Hindlimb muscle (tissue), 1 donor: ENCODE measurements at regions not wholly inside any gene's neighbourhood (a gene's known extent, or its start where the extent isn't known, plus 50 kb on each side); places are given as distances from the start of the nearest gene placed in this dataset.
"Not testable (repeated sequence)": the region's sequence is repeated elsewhere in the genome, so short reads cannot be mapped to it uniquely, and the experiment has no call there.

Experiments used
- DNase-seq: peaks from one replicate; pipeline ENCODE4 v3.0.0-alpha.2; 2013

DNA sequence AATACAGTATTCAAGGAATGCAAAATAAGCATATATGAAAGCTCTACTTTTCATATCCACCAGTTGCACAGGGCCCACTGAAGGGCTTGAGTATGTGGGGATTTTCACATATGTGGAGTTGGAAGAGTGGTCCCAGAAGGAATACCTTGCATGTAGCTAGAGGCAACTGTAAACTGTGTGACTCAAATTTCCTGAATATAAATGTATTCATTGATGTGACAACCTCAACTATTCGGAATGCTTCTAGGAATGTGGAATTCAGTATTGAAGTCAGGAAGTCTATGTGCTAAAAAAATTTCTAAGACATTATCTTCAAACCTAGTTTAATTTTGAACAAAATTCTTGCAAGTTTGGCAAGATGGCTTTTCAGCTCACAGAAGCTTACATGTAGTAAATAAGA lies 695.5 kb upstream of the SEMA3D start:
- DNase-seq = no peak

DNA sequence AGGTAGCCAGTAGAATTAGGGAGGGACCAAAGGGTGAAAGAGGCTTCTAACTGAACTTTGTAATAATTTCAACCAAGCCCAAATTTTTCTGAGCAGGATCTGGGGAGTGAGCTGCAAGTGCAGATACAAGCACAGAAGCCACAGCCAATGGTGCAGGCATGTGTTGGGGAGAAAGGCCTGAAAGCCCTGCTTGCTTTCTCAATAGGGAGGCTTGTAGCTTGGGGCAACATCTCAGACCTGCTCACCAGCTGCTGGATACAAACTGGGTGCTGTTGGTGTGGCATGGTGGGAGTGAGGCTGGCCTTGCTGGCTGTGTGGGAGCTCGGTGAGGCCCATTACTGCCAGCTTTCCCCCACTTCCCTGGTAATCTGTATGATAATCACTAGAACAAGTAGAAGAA lies 688.5 kb upstream of the SEMA3D start:
- DNase-seq = no peak

DNA sequence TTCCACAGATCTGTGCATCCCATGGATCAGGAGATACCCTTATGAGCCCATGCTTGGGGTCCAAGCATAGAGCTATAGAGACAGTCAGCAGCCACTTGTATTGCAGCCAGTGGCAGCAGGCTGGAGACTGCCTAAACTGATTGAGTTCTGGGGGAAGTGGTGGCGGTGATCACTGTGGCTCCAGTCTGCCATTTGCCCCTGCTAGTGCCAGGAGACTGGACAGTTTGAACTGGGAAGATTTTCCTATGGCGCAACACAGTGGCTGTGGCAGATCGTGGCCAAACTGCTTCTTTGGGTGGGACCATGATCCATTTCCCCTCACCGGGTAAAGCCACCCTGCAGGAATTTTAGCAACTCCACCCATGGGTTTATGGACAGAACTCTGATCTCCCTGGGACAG lies 679.7 kb upstream of the SEMA3D start:
- no peak for DNase-seq

DNA sequence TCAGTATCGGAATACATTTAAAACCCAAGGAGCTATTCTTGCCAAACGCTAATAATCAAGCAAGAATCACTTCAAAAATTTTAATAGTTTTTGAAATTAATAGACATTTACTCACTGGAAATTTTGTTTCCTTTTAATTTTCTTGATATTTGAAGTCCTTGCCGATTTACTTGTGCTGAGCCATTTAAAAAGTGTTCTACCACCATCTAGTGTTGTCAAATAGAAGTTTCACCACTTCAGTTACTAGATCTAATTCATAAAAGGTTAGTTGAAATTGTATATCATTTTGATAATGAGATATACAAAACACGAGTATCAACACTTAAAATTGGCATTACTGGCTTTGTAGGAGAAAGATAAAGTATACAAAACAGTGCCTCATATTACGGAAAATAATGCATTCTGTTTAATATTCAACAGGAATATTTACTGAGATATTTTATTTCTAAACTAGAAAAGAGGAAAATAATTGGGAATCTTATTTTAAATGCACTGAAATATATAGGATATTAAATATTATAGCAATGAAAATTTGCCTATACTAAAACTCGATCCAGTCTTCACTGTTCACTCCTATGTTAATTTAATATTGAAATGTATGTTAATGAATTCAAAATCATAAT lies 664.8 kb upstream of the SEMA3D start:
- DNase-seq = peak; percentile 40

DNA sequence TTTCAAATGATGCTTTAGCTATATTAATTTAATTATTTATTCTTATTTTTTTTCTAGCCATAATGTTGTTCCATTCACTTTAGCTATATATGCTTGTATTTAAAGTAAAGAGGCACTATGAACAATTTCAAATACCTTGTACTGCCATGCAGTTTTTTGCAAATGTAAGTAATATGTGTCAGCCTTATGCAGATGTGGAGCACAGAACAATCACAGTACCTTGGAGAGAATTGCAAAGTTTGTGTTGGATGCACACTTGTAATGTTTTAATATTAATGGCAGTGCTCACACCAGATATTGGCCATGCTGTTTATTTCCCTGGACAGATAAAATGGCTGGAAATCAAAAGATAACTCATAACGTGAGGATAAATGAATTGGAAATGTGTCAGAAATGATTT lies 663.5 kb upstream of the SEMA3D start:
- no peak for DNase-seq

DNA sequence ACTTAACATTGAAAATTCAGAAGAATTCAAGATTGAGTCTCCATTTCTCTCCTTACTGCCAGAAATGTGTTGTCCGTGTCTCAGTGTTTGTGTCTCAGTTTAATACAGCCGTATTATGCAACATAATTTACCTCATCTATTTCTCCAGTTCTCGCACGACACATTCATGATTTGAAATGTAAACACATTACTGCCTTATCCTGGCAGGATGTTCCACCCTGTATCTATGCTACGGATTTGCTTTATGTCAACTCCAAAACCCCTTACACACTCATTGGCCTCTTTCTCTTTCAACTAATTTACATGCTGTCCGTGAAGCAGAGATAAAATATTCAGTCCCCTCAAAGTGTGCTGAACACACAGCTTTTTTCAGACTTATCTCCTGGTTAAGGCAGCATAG lies 653.7 kb upstream of the SEMA3D start:
- no peak for DNase-seq

DNA sequence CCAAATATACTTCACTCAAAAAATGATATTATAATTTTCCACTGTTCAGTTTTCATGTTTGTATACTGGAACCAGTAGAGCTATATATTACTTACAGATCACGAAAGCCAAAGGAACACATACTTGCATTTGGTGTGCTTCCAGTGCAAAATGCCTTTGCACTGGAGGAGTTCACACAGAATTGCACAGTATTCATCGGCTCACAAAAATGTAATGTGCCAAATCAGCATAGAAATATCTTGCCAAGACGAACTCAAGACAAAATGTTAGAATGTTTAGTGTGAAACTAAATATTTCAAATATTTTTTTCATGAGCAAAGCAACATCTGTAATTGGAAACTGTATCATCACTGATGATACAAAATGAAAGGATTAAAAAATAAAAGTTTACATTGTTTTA lies 646.2 kb upstream of the SEMA3D start:
- DNase-seq = no peak

DNA sequence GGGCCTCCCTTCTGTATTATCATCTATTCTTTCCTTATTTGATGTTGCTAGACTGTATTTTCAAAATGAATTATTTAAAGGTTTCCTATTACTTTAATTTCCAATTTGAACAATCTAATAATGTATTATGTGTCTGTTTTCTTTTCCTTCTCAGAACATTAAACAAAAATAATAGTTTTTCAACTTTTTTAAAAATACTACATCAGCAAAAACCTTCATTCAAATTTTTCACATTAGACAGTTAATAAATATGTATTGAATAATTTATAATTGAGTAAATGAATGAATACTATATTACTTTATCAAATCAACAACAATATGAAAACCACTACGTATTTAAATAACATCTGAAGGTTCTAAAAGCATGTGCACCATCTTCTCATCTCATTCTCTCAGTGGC lies 644.1 kb upstream of the SEMA3D start:
- DNase-seq = no peak

DNA sequence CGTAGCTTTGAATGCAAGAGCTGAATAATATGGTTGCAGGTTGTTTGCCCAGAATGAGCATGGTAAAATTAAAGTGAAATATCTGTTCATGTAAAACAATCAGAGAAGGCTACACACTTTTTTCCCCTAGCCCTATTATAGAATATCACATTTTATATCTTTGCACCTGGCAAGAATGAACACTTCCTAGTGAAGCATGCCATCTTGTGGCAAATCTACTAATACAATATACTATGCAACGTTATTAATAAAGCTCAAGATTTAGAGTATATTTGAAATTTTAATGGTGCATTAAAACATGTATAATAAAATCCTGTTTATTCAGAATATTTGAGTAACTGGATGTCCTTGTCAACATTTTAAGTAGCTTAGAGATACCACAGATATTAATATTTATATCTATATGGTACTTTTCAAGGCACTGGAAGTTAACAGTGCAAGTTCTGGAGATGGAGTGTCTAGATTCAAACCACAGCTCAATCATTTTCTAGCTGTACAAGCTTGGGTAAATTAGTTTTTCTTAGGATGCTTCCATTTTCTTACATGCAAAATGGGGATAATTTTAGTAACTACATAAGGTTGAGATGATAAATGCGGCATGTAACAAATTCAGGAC lies 643.1 kb upstream of the SEMA3D start:
- DNase-seq = peak; percentile 40

DNA sequence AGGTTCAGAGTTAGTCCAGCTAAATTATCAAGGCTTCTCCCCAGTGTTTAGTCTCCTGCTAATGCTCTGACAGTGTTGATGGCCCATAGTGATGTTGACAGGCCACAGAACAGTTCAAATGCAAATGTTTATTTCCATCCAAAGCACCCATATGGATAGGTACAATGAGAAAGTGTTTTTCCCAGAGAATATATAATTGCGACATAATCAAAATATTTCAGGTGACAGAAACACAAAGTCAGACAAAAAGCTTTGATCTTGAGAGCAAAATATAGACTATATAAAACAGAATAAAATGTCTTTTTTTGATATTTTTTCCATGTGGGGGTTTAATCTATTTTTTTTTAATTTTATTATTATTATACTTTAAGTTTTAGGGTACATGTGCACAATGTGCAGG lies 642.3 kb upstream of the SEMA3D start:
- DNase-seq = no peak

DNA sequence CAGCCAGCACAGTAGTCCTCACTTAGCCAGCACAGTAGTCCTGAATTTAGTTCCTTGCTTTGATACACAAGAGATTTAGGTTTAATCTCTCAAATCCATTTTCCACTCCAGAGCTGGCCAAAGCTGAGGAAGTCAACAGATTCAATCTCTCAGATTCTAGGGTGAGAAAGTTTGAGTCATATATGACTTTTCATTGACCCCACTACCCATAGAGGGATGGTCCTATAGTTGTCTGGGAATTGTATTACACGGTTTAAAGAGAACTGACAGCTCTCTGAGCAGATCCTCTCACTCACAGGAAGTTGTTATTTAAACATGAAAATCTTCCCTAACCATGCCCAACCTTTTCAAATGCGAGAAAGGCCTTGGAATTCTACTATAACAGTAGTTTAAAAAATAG lies 641.8 kb upstream of the SEMA3D start:
- no peak for DNase-seq

DNA sequence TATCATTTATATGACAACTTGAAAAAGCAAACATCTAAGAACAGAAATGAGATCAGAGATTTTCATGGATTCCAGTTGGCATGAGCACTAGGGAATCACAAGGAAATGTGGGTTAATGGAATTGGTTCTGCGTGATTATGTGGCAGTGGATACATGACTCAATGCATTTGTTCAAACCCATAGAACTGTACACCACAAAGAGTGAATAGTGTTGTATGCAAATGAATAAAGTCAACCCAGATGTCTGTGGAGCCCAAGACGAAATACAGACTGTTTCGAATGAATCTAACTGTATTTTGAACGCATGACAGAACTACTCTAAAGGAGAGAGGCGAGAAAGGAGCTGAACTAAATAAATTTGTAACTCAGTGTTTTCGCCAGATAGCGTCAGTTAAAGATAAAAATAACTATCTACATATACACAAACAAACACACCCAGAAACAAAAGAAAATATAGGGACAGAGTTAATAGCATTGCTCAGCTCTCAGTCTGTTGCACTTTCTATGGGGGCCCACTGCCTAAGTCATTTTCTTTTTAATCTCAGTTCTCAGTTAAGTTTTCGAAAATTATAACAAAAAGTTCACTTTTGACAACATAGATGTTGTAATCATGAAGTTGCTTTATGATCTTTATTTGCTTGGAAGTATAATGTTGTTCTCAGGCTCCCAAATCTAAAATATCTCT lies 636.7 kb upstream of the SEMA3D start:
- DNase-seq = no peak

DNA sequence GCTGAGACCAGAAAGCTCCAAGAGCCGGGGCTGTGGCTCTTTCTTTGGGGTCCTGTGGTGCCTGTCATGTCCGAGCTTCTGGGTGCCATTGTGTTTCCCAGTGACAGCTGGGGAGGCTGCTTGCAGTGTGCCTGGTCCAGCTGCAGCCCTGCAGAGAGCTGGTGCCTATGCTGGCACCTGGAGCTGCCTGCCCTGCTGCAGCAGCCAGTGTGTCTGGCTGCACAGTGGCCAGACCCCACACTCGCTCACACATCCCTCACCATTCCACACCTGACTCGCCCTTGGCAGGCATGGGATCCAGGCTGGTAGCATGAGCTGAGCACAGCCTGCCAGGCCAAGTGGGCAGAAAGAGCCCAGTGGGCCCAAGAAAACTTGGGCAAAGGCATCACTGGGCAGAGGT lies 635.1 kb upstream of the SEMA3D start:
- DNase-seq = no peak

DNA sequence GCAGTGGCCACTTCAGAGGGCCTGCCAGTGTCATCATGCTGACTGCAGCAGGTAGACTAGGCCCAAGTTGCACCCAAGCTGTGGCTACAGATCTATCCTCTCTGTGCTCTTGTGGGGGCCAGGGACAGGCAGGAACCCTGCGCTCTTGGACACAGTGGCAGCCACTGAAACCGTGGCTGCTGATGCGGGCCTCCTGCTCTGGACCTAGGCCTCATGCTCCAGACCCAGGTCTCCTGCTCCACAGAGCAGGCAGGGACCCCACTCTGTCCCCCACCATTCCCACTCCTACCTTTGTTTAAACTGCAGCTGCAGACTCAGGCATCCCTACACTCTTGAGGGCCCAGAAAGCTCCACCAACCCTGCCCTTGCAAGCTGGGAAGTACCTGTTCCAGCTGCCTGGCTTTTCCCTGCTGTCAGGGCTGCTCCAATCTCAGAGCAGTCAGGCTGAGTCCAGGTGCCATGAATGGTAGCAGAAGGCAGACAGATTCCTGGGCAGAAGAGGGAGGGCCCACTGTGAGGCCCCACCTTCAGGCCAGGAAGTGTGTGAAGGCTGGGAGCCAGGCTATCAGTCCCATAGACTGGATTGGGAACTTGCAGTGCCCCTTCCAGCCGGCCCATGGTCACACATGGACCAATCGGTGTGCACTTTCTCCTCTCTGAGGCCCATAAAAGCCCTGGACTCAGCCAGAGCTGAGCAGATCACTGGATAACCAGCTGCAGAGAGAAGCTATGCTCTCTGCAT lies 634.0 kb upstream of the SEMA3D start:
- DNase-seq = no peak

DNA sequence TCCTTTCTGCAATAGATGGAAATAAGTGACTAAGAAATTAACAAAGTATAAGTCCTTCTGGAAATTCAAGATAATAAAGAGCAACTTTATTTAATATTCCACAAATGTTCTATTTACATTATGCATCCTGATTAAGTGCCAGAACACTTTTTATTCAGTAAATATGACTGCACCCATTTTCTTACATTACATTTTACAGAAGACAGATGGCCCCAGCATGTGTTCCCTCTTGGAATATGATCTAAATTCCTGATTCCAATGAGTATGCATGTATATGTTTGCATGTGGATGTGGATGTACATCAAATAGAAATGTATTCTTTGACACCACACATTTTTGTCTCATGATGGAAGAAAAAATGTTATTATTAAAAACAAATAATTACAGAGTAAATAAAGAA lies 628.7 kb upstream of the SEMA3D start:
- DNase-seq = no peak

DNA sequence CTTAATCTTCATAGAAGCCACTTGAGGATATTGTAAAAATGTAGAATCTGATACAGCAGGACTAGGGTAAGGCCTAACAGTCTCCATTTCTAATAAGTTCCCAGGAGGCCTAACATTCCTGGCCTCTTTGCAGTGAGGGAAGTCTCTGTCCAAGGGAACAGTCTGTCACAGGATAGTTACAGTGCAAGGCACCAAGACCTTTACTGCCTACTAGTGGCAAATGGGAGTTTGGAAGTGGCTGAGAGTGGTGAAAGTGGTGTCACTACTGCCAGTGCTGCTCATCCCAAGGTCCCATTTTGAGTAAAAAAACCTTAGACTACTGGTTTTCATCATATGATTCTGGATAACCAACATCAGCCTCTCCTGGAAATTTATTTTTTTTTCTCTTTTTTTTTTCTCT lies 619.5 kb upstream of the SEMA3D start:
- no peak for DNase-seq

DNA sequence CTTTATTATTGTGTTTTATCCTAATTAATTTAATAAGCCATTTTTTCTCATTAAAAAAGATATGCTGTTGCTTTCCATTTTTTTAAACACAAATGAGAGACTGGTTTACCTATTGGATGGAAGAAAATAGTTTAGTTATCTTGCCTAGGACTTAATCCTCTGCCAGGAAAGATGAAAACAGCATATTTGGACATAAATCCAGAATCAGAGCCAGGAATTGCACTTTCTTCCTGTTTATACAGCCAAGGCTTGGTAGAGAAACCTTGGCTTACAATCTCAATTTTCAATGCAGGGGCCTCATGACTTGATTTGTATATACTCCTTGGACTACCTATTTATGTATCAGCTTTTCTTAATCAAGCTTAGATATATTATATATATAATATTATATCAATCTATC lies 618.8 kb upstream of the SEMA3D start:
- no peak for DNase-seq

DNA sequence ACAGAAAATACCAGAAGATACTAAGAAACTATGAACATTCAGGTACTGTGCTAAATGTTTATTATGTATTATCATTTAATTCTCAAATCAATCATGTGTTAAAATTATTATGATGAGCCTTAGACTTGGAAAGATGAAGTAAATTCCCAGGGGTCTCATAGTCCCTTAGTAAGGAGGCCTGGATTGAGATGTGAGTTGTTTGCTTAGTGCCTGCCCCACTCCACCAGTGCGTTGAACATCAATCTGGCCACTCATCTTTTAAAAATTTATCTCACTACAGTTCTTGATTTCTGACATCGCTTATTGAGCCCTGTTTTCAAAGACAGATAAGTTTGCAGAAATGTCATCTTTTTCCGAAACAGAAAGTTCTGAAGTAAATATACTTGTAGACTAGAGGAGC lies 618.4 kb upstream of the SEMA3D start:
- DNase-seq = no peak

DNA sequence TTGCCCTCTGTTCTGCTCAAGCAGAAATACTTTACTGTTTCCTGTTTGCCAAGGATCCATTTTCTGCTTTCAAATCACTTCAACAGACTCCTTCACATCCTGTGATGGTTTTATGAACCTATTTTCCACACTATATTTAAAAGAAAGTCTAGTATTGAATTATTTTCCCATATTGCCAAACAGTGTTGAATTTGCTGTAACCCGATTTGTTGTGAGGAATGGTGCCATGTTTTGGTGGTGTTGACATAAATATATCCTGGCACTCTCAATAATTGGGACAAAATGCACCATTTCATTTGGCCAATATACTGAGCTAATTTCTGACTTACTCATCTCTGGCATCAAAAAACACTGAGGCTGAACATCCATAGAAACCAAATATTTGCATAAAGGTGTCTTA lies 615.4 kb upstream of the SEMA3D start:
- peak; percentile 18 for DNase-seq

DNA sequence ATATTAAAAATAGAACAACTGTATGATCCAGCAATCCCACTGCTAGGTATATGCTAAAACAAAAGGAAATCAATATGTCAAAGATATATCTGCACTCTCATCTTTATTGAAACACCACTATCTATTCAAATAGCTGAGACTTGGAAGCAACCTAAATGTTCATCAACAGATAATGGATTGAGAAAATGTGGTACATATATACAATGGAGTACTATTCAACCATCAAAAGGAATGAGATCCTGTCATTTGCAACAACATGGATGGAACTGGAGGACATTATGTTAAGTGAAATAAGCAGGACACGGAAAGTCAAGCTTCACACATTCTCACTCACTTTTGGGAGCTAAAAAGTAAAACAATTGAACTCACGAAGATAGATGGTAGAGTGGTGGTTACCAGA lies 610.1 kb upstream of the SEMA3D start:
- DNase-seq = no peak

DNA sequence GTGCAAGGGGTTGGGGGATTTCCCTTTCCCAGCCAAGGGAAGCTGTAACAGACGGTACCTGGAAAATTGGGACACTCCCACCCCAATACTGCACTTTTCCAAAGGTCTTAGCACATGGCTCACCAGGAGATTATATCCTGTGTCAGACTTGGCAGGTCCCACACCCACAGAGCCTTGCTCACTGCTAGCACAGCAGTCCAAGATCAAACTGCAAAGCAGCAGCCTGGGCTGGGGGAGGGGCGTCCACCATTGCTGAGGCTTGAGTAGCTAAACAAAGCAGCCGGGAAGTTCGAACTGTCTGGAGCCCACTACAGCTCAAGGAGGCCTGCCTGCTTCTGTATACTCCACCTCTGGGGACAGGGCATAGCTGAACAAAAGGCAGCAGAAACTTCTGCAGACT lies 604.2 kb upstream of the SEMA3D start:
- DNase-seq = not testable (repeated sequence)

DNA sequence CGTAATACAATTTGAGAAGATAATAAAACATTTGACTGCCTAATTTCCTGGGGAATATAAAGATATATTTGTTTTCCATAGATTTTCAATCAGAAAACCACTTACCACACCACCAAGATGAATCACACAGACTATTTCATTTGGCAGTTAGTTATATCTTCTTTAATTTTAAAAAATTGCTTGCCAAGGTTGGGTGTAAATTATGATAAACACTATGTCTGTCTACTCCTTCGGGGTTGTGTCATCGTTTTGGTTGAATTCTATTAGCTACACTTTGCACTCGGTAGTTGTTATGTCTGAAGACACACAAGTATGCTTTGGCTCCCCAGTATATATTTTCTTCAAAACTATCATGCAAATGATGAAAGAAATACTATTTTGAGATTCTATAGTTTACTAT lies 594.8 kb upstream of the SEMA3D start:
- no peak for DNase-seq

DNA sequence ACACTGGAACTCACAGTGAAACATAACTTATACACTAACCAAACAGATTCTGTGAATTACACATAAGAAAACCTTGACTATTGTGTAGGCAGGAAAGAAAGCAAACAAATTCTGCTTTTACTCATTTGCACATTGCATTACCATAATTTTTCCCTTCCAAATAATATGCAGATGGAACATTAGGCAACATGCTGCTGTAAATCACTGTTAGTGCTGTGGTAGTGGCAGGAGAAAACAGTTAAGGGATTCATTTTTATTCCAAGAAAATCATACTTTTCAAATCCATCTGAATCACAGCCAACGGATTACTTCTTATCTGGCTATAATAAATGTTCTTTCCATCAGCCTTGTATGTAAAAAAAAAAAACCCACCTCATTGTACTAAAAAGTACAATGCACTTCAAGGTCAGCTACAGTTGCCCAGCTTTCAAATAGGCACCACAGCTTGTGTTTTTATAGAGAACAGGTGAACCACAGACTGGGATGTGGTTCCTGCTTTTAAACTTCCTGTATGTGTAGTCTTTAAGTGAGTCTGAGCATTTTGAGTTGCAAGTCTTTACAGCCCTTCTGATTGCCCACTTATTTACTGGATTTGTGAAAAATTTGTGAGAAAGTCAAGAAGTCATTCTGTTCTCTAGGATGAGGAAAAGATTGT lies 590.0 kb upstream of the SEMA3D start:
- DNase-seq = peak; percentile 36
